Hepatocyte (in vitro differentiated cells): ENCODE measurements at regions not wholly inside any gene's neighbourhood (a gene's known extent, or its start where the extent isn't known, plus 50 kb on each side); places are given as distances from the start of the nearest gene placed in this dataset.

ENCODE experiments used
- CTCF ChIP-seq: fragments of 200-600 bp; sonication (generic); IDR thresholded peaks from 2 replicates; pipeline ENCODE4 v1.5.1; 2016; ENCODE audit warnings: antibody characterized with exemption, mild to moderate bottlenecking; ENCODE audit not compliant: poor library complexity
- EZH2 ChIP-seq: fragments of 200-600 bp; sonication (generic); IDR thresholded peaks from 2 replicates; pipeline ENCODE4 v1.6.1; 2016; ENCODE audit warnings: antibody characterized with exemption, mild to moderate bottlenecking, borderline replicate concordance
- EZH2phosphoT487 ChIP-seq: fragments of 200-600 bp; sonication (generic); IDR thresholded peaks from one replicate; pipeline ENCODE4 v1.6.1; 2018; ENCODE audit warnings: antibody characterized with exemption, mild to moderate bottlenecking, low read depth, moderate library complexity; ENCODE audit not compliant: unreplicated experiment, severe bottlenecking

GRCh38 chr3:1798711-1799405 is 299.8 kb upstream of the CNTN4 start:
- no peak for TF ChIP-seq CTCF
- TF ChIP-seq EZH2 = no peak
- TF ChIP-seq EZH2phosphoT487 = no peak
